ENCODE measurements at regions not wholly inside any gene's neighbourhood (a gene's known extent, or its start where the extent isn't known, plus 50 kb on each side); places are given as distances from the start of the nearest gene placed in this dataset.

GRCh38 chrX:146346102-146346501, 463.5 kb upstream of the CXorf51B start:
- intact Hi-C loops (cut with DNase I), result no loop called here
- no peak for DNase-seq
- no peaks in the 10 kb centered on the region for H3K4me1 ChIP-seq (replicated peaks in 1 of 2)
- no peaks in the 10 kb centered on the region for H3K36me3 ChIP-seq (replicated peaks in 1 of 2)
- WGBS, 4 donors, result 62 to 67% (median 65%) methylated on average over 3 of the region's 3 CpGs
- no peak overlapping the region for H3K4me3 ChIP-seq
- H3K27me3 ChIP-seq, result no peaks in the 10 kb centered on the region
- no peaks in the 10 kb centered on the region for H3K9me3 ChIP-seq (replicated peaks in 1 of 3)
- TF ChIP-seq, protein P1, sequence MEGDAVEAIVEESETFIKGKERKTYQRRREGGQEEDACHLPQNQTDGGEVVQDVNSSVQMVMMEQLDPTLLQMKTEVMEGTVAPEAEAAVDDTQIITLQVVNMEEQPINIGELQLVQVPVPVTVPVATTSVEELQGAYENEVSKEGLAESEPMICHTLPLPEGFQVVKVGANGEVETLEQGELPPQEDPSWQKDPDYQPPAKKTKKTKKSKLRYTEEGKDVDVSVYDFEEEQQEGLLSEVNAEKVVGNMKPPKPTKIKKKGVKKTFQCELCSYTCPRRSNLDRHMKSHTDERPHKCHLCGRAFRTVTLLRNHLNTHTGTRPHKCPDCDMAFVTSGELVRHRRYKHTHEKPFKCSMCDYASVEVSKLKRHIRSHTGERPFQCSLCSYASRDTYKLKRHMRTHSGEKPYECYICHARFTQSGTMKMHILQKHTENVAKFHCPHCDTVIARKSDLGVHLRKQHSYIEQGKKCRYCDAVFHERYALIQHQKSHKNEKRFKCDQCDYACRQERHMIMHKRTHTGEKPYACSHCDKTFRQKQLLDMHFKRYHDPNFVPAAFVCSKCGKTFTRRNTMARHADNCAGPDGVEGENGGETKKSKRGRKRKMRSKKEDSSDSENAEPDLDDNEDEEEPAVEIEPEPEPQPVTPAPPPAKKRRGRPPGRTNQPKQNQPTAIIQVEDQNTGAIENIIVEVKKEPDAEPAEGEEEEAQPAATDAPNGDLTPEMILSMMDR (IDR thresholded peaks at IDR 0.05), result no peak
- TF ChIP-seq POLR2A (IDR thresholded peaks at IDR 0.05), result no peak
- no peak overlapping the region for H3K27ac ChIP-seq

DNA sequence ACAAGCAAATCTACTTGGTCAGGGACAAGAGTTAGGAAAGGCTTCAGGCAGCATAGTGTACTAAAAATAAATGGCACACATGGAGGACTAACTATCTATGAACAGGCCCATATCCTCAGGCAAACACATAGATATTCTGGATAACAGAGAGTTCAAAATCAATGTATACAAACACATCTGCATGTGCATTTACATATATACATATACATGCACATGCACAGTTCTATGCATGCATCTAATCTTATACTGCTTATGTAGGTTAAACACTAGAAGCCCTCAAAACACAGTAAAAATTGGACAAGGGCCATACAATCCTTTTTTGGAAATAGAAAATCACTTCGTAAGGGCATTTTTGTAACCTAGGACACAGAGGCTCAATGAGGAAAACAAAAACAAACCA, 458.0 kb upstream of the CXorf51B start:
- intact Hi-C loops (cut with DNase I), result no loop called here
- H3K27me3 ChIP-seq, result no peaks in the 10 kb centered on the region
- TF ChIP-seq, protein P1 (IDR thresholded peaks at IDR 0.05), result no peak
- no peak for TF ChIP-seq POLR2A (IDR thresholded peaks at IDR 0.05)
- no peak overlapping the region for H3K27ac ChIP-seq
- H3K4me3 ChIP-seq, result no peak overlapping the region
- H3K36me3 ChIP-seq (replicated peaks in 1 of 2), result no peaks in the 10 kb centered on the region
- DNase-seq, result no peak
- no peaks in the 10 kb centered on the region for H3K4me1 ChIP-seq (replicated peaks in 1 of 2)
- WGBS, 4 donors, result 75 to 89% (median 87%) methylated on average over 1 of the region's 1 CpG
- H3K9me3 ChIP-seq (replicated peaks in 1 of 3), result no peaks in the 10 kb centered on the region

GRCh38 chrX:146355440-146355839, 454.1 kb upstream of the CXorf51B start:
- Histone ChIP-seq H3K36me3 (replicated peaks in 1 of 2) (no peaks in the 10 kb centered on the region), H3K4me1 (replicated peaks in 1 of 2) (no peaks in the 10 kb centered on the region), H3K4me3 (no peak overlapping the region), H3K9me3 (replicated peaks in 1 of 3) (no peaks in the 10 kb centered on the region), H3K27ac (no peak overlapping the region), H3K27me3 (no peaks in the 10 kb centered on the region)
- TF ChIP-seq, protein P1 (IDR thresholded peaks at IDR 0.05), result no peak
- no peak for TF ChIP-seq POLR2A (IDR thresholded peaks at IDR 0.05)
- no peak for DNase-seq
- intact Hi-C loops (cut with DNase I), result no loop called here

DNA sequence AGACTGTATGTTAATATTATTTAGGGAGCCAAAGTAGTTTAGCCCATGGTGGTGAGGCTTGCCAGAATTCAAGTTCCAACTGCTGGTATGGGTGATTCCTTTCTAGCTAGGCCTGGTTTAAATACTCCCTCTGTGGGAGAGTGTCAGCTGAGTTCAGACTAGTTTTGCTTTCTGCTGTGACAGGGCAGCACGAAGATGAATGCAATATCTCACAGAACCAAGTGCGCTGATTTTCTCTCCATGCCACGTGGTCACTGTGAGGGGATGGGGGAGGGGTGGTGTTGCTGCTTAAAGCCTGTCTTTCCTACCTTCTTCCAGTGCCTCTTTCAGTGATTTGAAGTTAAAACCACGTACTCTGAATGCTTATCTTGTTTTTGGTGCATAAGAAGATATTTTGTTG, 445.7 kb upstream of the CXorf51B start:
- no peak for DNase-seq
- intact Hi-C loops (cut with DNase I), result no loop called here
- Histone ChIP-seq H3K27ac (no peak overlapping the region), H3K36me3 (replicated peaks in 1 of 2) (no peaks in the 10 kb centered on the region), H3K27me3 (no peaks in the 10 kb centered on the region), H3K4me1 (replicated peaks in 1 of 2) (no peaks in the 10 kb centered on the region), H3K9me3 (replicated peaks in 1 of 3) (no peaks in the 10 kb centered on the region), H3K4me3 (no peak overlapping the region)
- WGBS, 4 donors, result 46 to 80% (median 58%) methylated on average over 2 to 4 of the region's 4 CpGs
- TF ChIP-seq POLR2A (IDR thresholded peaks at IDR 0.05), result no peak
- TF ChIP-seq, protein P1 (IDR thresholded peaks at IDR 0.05), result no peak

Data from adrenal gland (tissue), 9 donors.